ENCODE measurements at regions not wholly inside any gene's neighbourhood (a gene's known extent, or its start where the extent isn't known, plus 50 kb on each side); places are given as distances from the start of the nearest gene placed in this dataset.
A peak's percentile ranks its signal among the peaks of the same experiment; 100 is the strongest.

- peaks cover 31% of the 10 kb centered on the region for H3K9me3 Mint-ChIP-seq (ENCODE audit: low read depth)
- peaks cover 11% of the 10 kb centered on the region for H3K27me3 Mint-ChIP-seq (ENCODE audit: low read depth)
- peaks cover 12% of the 10 kb centered on the region for H3K36me3 Mint-ChIP-seq (ENCODE audit: low read depth)
- no peak for TF ChIP-seq CTCF (IDR thresholded peaks at IDR 0.05)
- no peak for DNase-seq (ENCODE audit: low spot score)
- H3K4me3 Mint-ChIP-seq (ENCODE audit: unreplicated experiment): no peak overlapping the region
- H3K4me1 Mint-ChIP-seq (ENCODE audit: low read depth): no peaks in the 10 kb centered on the region
- H3K27ac Mint-ChIP-seq (ENCODE audit: unreplicated experiment): no peak overlapping the region
Measured at GRCh38 chr4:1589098-1589497, 95.0 kb downstream of the FAM53A start.

GRCh38 chr4:1588306-1588705, 95.8 kb downstream of the FAM53A start:
- peaks cover 7% of the 10 kb centered on the region for H3K27me3 Mint-ChIP-seq (ENCODE audit: low read depth)
- no peak for TF ChIP-seq CTCF (IDR thresholded peaks at IDR 0.05)
- H3K36me3 Mint-ChIP-seq (ENCODE audit: low read depth): peaks cover 12% of the 10 kb centered on the region

GRCh38 chr4:1584498-1584897, 99.6 kb downstream of the FAM53A start:
- H3K4me1 Mint-ChIP-seq (ENCODE audit: low read depth): peaks cover 5% of the 10 kb centered on the region
- peaks cover 5% of the 10 kb centered on the region for H3K27me3 Mint-ChIP-seq (ENCODE audit: low read depth)
- H3K9me3 Mint-ChIP-seq (ENCODE audit: low read depth): peaks cover 21% of the 10 kb centered on the region
- peak; percentile 59 for DNase-seq (ENCODE audit: low spot score)
- no peak overlapping the region for H3K4me3 Mint-ChIP-seq (ENCODE audit: unreplicated experiment)
- no peak for TF ChIP-seq CTCF (IDR thresholded peaks at IDR 0.05)
- no peak overlapping the region for H3K27ac Mint-ChIP-seq (ENCODE audit: unreplicated experiment)
- peaks cover 5% of the 10 kb centered on the region for H3K36me3 Mint-ChIP-seq (ENCODE audit: low read depth)

More at GRCh38 chr4:1588306-1588705, 95.8 kb downstream of the FAM53A start:
- DNase-seq (ENCODE audit: low spot score): peak; percentile 28
- peaks cover 34% of the 10 kb centered on the region for H3K9me3 Mint-ChIP-seq (ENCODE audit: low read depth)
- H3K27ac Mint-ChIP-seq (ENCODE audit: unreplicated experiment): no peak overlapping the region
- H3K4me1 Mint-ChIP-seq (ENCODE audit: low read depth): no peaks in the 10 kb centered on the region
- no peak overlapping the region for H3K4me3 Mint-ChIP-seq (ENCODE audit: unreplicated experiment)

- H3K4me1 Mint-ChIP-seq (ENCODE audit: low read depth): peaks cover 5% of the 10 kb centered on the region
- DNase-seq (ENCODE audit: low spot score): no peak
- no peak overlapping the region for H3K27ac Mint-ChIP-seq (ENCODE audit: unreplicated experiment)
- no peak overlapping the region for H3K4me3 Mint-ChIP-seq (ENCODE audit: unreplicated experiment)
- peaks cover 5% of the 10 kb centered on the region for H3K27me3 Mint-ChIP-seq (ENCODE audit: low read depth)
- peaks cover 2% of the 10 kb centered on the region for H3K36me3 Mint-ChIP-seq (ENCODE audit: low read depth)
- peaks cover 15% of the 10 kb centered on the region for H3K9me3 Mint-ChIP-seq (ENCODE audit: low read depth)
- TF ChIP-seq CTCF (IDR thresholded peaks at IDR 0.05): no peak
Measured at GRCh38 chr4:1583859-1584258, 100.3 kb downstream of the FAM53A start.

GRCh38 chr4:1583051-1583785, 100.9 kb downstream of the FAM53A start:
- Mint-ChIP-seq H3K27ac (ENCODE audit: unreplicated experiment) (no peak overlapping the region), H3K9me3 (ENCODE audit: low read depth) (peaks cover 9% of the 10 kb centered on the region), H3K36me3 (ENCODE audit: low read depth) (no peaks in the 10 kb centered on the region), H3K4me3 (ENCODE audit: unreplicated experiment) (no peak overlapping the region), H3K27me3 (ENCODE audit: low read depth) (peaks cover 2% of the 10 kb centered on the region), H3K4me1 (ENCODE audit: low read depth) (peaks cover 5% of the 10 kb centered on the region)
- peak; percentile 77 for DNase-seq (ENCODE audit: low spot score)
- TF ChIP-seq CTCF (IDR thresholded peaks at IDR 0.05): no peak
